CD14-positive monocyte (primary cell): ENCODE measurements at regions not wholly inside any gene's neighbourhood (a gene's known extent, or its start where the extent isn't known, plus 50 kb on each side); places are given as distances from the start of the nearest gene placed in this dataset.

ENCODE experiments used
- DNase-seq, 3 donors: peaks; one replicate each; pipeline ENCODE4 v3.0.0-alpha.2; 2011 to 2022
- H2AFZ ChIP-seq: 2 replicates; pipeline ENCODE4 v1.6.0; 2012; ENCODE audit warnings: mild to moderate bottlenecking, low read depth, low read length, inconsistent platforms; ENCODE audit not compliant: insufficient read depth, poor library complexity, severe bottlenecking
- H3K27ac ChIP-seq, 2 donors: 1 replicate in 1 of 2; 2 replicates in 1 of 2; pipeline ENCODE4 v1.5.1; 2012 to 2013; ENCODE audit warnings: low read length in 2 of 2, control low read depth in 1 of 2, inconsistent platforms in 1 of 2, low read depth in 1 of 2, mild to moderate bottlenecking in 1 of 2
- H3K27me3 ChIP-seq, 2 donors: one replicate each; pipeline versions ENCODE4 v1.6.0 to v1.6.1; 2011 to 2013; ENCODE audit warnings: low read length in 2 of 2; ENCODE audit not compliant: control insufficient read depth in 2 of 2, insufficient read depth in 2 of 2
- H3K36me3 ChIP-seq, 2 donors: replicated peaks in 1 of 2; 1 replicate in 1 of 2; 2 replicates in 1 of 2; pipeline versions ENCODE4 v1.5.1 to v1.6.1; 2012 to 2013; ENCODE audit warnings: low read length in 2 of 2, control low read depth in 1 of 2, inconsistent platforms in 1 of 2, mild to moderate bottlenecking in 1 of 2; ENCODE audit not compliant: insufficient read depth in 2 of 2, control insufficient read depth in 1 of 2
- H3K4me1 ChIP-seq, 2 donors: 1 replicate in 1 of 2; 2 replicates in 1 of 2; pipeline versions ENCODE4 v1.5.1 to v1.6.1; 2012 to 2013; ENCODE audit warnings: low read length in 2 of 2, control low read depth in 1 of 2, inconsistent platforms in 1 of 2, mild to moderate bottlenecking in 1 of 2, moderate library complexity in 1 of 2; ENCODE audit not compliant: insufficient read depth in 2 of 2, control insufficient read depth in 1 of 2
- H3K4me2 ChIP-seq: replicated peaks from 2 replicates; pipeline ENCODE3; 2012; ENCODE audit warnings: low read length, moderate library complexity, mild to moderate bottlenecking; ENCODE audit not compliant: poor library complexity, severe bottlenecking; ENCODE audit errors: extremely low read depth
- H3K4me3 ChIP-seq, 3 experiments: fragments of 200-600 bp in 1 of 3; sonication (generic) in 1 of 3; replicated peaks in 1 of 3; 1 replicate in 2 of 3; 2 replicates in 1 of 3; pipeline ENCODE4 v1.5.1; 2011 to 2013; ENCODE audit warnings: low read length in 3 of 3, mild to moderate bottlenecking in 3 of 3, control low read depth in 2 of 3, low read depth in 2 of 3, inconsistent platforms in 1 of 3, moderate library complexity in 1 of 3
- H3K79me2 ChIP-seq: 2 replicates; pipeline ENCODE4 v1.6.0; 2012; ENCODE audit warnings: mild to moderate bottlenecking, control low read depth, inconsistent platforms, low read length, moderate library complexity; ENCODE audit not compliant: insufficient read depth
- H3K9ac ChIP-seq: 2 replicates; pipeline ENCODE4 v1.6.0; 2017; ENCODE audit warnings: low read length, mild to moderate bottlenecking; ENCODE audit not compliant: insufficient read depth, poor library complexity, severe bottlenecking
- H3K9me3 ChIP-seq, 2 donors: replicated peaks in 1 of 2; 1 replicate in 1 of 2; 2 replicates in 1 of 2; pipeline versions ENCODE4 v1.5.1 to v1.6.1; 2012 to 2013; ENCODE audit warnings: low read length in 2 of 2, control low read depth in 1 of 2; ENCODE audit not compliant: control insufficient read depth in 1 of 2, insufficient read depth in 1 of 2
- H4K20me1 ChIP-seq: 2 replicates; pipeline ENCODE4 v1.6.0; 2012; ENCODE audit warnings: mild to moderate bottlenecking, low read length, control low read depth, moderate library complexity; ENCODE audit not compliant: insufficient read depth
- H3K27ac Mint-ChIP-seq, 7 donors: one replicate each; pipeline ENCODE4 v1.8.0; 2020; ENCODE audit warnings: mild to moderate bottlenecking in 7 of 7, mixed read lengths in 7 of 7, moderate library complexity in 6 of 7, inconsistent platforms in 2 of 7
- H3K27me3 Mint-ChIP-seq, 3 donors: one replicate each; pipeline ENCODE4 v1.8.0; 2021 to 2022; ENCODE audit warnings: low read depth in 3 of 3, mild to moderate bottlenecking in 3 of 3, mixed read lengths in 3 of 3, moderate library complexity in 3 of 3, inconsistent platforms in 1 of 3
- H3K36me3 Mint-ChIP-seq, 2 donors: one replicate each; pipeline ENCODE4 v1.8.0; 2020; ENCODE audit warnings: mixed read lengths in 2 of 2, inconsistent platforms in 1 of 2, mild to moderate bottlenecking in 1 of 2
- H3K4me1 Mint-ChIP-seq: one replicate; pipeline ENCODE4 v1.8.0; 2020; ENCODE audit warnings: mild to moderate bottlenecking, mixed read lengths
- H3K4me3 Mint-ChIP-seq, 2 donors: one replicate each; pipeline ENCODE4 v1.8.0; 2020; ENCODE audit warnings: mild to moderate bottlenecking in 2 of 2, mixed read lengths in 2 of 2, moderate library complexity in 1 of 2
- H3K9me3 Mint-ChIP-seq, 7 donors: one replicate each; pipeline ENCODE4 v1.8.0; 2020 to 2022; ENCODE audit warnings: mixed read lengths in 7 of 7, mild to moderate bottlenecking in 6 of 7, moderate library complexity in 6 of 7, inconsistent platforms in 2 of 7
- CTCF ChIP-seq: fragments of 200-600 bp; IDR thresholded peaks from one replicate; pipeline ENCODE4 v1.8.0; 2022; ENCODE audit warnings: antibody characterized with exemption, mild to moderate bottlenecking
- WGBS: methylation state at CpG from one replicate; pipeline ENCODE4 v1.1.5; 2013; ENCODE audit warnings: missing lambda C conversion rate; ENCODE audit not compliant: insufficient coverage; 5-methylcytosine and 5-hydroxymethylcytosine counted together
- intact Hi-C, 2 donors: fragments of 100-400 bp; cut with micrococcal nuclease; formaldehyde crosslinking; loops; one replicate each; pipeline versions ENCODE4 v1.15.0 to v1.15.1; 2023

- peaks cover 0 to 7% (median 0%) of the 10 kb centered on the region in 7 donors for H3K9me3 Mint-ChIP-seq
- H3K27ac ChIP-seq, result no peak overlapping the region
- H3K9me3 ChIP-seq, result no peaks in the 10 kb centered on the region
- H3K27me3 Mint-ChIP-seq, result peaks cover 0 to 2% (median 0%) of the 10 kb centered on the region in 3 donors
- no peaks in the 10 kb centered on the region for H3K4me1 Mint-ChIP-seq
- no peak overlapping the region for H3K27ac Mint-ChIP-seq
- DNase-seq, result no peak
- no peaks in the 10 kb centered on the region for H3K79me2 ChIP-seq
- no peak overlapping the region for H3K4me3 ChIP-seq
- H2AFZ ChIP-seq, result no peak overlapping the region
- intact Hi-C loops, result no loop called here
- no peaks in the 10 kb centered on the region for H3K36me3 Mint-ChIP-seq
- H3K36me3 ChIP-seq, result no peaks in the 10 kb centered on the region
- TF ChIP-seq CTCF, result no peak
- no peaks in the 10 kb centered on the region for H3K27me3 ChIP-seq
- no peak overlapping the region for H3K9ac ChIP-seq
- H4K20me1 ChIP-seq, result no peaks in the 10 kb centered on the region
- H3K4me2 ChIP-seq, result no peak overlapping the region
- H3K4me1 ChIP-seq, result no peaks in the 10 kb centered on the region
- no peak overlapping the region for H3K4me3 Mint-ChIP-seq
Measured at GRCh38 chr5:125126050-125126449, 379.6 kb upstream of the ZNF608 start.

DNA sequence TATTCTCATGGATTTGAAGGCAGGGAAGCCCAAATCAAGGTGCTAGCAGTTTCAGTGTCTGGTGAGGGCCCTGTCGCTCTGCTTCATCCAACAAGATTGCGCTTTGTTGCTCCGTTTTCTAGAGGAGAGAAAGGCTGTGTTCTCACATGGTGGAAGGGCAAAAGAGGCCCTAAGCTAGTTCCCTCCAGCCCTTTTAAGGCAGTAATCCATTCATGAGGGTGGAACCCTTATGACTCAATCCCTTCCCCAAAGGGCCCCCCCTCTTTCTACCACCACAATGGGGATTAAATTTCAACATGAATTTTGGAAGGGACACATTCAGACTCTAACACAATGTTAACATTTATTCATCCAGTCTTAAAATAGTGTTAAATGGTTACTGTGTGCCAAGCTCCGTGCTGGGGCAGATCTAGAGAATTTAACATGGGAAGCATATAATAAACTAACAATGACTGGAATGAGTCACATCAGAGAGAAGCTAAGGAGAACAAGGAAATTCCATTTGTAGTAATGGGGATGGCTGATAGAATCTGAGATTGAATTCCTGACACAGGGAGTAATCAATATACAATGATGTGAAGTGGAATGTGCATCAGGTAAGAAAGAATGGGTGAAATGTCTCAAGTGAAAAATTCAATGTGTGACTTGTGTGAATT is 382.8 kb upstream of the ZNF608 start:
- no peaks in the 10 kb centered on the region for H3K27me3 ChIP-seq
- no peak overlapping the region for H3K4me2 ChIP-seq
- no peaks in the 10 kb centered on the region for H4K20me1 ChIP-seq
- intact Hi-C loops, result no loop called here
- no peak overlapping the region for H3K9ac ChIP-seq
- H3K9me3 ChIP-seq, result no peaks in the 10 kb centered on the region
- no peak overlapping the region for H3K4me3 ChIP-seq
- no peak for DNase-seq
- Mint-ChIP-seq H3K4me3 (no peak overlapping the region), H3K9me3 (peaks cover 0 to 7% (median 2%) of the 10 kb centered on the region in 7 donors), H3K36me3 (no peaks in the 10 kb centered on the region), H3K27ac (no peak overlapping the region), H3K27me3 (no peaks in the 10 kb centered on the region), H3K4me1 (no peaks in the 10 kb centered on the region)
- H2AFZ ChIP-seq, result no peak overlapping the region
- H3K27ac ChIP-seq, result no peak overlapping the region
- H3K4me1 ChIP-seq, result no peaks in the 10 kb centered on the region
- no peak for TF ChIP-seq CTCF
- no peaks in the 10 kb centered on the region for H3K36me3 ChIP-seq
- H3K79me2 ChIP-seq, result no peaks in the 10 kb centered on the region
- no CpG with 5 or more reads among the region's 4 CpGs for WGBS
